NAMALWA (cell line): ENCODE measurements at regions not wholly inside any gene's neighbourhood (a gene's known extent, or its start where the extent isn't known, plus 50 kb on each side); places are given as distances from the start of the nearest gene placed in this dataset.
"Not testable (repeated sequence)": the region's sequence is repeated elsewhere in the genome, so short reads cannot be mapped to it uniquely, and the experiment has no call there.

Experiments
- DNase-seq: peaks from one replicate; pipeline ENCODE4 v3.0.0-alpha.2; 2015; ENCODE audit warnings: low spot score

DNA sequence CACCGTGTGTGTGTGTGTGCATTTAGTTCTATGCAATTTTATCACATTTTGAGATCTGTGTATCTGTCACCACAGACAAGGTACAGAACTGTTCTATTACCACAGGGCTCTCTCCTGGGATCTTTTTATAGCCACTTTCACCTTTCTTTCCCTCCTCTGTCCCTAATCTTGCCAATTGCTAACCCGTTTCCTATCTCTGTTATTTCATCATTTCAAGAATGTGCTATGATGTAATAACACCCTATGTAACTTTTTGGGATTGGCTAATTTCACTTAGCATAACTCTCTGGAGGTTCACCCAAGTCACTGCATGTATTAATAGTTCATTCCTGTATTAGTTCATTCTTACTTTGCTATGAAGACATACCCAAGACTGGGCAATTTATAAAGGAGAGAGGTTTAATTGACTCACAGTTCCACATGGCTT, 657.7 kb downstream of the QKI start:
- no peak for DNase-seq

DNA sequence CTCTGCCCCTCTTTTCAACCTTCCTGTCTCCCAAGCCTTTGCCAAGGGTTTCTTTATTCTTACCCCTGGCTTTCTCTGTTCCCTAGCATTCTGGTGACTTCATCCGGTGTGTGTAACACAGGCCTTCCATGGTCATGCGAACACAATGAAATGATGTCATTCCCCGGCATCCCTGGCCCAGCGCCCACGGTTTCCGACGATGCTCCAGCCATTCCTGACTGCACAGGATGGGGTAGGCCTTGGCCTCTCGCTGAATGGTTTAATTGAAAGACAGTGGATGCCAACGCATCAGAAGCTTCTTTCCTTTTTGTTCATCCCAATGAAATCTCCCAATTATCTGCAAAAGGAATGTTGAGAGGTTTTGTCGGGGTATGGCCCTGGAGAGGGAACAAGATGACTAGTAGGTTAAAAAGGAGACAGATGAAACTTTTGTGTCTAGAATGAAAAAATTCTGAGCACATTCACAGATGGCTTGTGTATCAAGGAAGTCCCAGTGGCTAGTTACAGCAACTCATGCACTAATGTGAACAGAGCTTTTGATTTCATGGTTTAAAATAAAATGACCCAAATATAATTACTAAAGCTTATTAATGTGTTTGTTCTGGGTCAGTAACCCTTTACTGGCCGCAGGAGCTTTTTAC, 655.0 kb downstream of the QKI start:
- no peak for DNase-seq

DNA sequence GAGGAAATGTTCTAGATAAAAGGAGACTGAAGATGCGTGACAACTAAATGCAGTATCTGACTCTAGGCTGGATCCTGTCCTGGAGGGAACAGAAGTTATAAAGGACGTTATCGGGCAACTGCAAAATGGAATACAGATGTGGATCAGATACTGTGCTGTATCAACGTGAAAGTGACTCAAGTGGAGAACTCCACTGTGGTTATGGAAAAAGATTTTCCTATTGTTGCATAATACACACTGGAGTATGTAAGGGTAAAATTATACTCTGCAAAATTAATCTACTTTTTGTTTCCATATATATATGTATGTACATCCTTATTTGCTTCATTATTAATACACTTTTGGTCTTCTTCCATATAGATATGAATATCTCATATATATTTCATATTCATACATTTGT, 654.0 kb downstream of the QKI start:
- DNase-seq: no peak

DNA sequence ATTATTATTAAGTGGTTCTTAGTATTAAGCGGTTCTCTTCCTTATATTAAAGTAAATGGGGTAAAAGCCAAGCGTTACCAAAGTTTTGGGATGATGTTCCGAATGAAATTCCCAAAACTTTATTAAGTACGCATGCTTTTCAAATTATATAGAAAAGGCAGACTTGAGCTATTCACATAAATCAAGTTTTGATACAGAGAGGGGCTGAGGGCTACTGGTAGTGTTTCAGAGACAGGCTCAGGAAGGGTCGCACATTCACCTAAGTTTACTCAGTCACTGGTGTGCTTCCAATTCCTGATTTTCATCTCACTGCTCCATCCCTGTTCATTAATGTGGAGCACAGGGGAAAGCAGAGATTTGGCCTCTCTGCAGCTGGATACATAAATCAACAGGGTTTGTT, 652.2 kb downstream of the QKI start:
- DNase-seq: no peak

DNA sequence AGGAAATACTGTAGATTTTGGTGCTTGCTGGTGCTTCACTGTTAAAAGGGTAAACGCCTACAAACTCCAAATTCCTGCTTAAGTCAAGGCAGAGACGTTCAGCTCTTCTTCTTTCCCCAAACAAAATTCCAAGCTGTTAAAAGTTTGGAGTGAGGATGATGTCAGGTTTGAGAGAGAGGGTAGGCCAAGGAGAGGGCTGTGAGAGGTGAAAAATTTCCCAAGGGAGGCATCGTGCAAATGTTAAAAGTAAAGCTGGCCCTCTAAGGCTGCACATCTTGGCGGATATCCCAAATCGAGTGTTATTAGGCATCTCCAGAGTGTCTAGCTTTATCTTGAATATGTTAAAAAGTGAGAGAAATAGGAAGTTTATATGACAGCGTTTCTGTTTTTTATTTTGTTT, 651.8 kb downstream of the QKI start:
- DNase-seq: no peak

DNA sequence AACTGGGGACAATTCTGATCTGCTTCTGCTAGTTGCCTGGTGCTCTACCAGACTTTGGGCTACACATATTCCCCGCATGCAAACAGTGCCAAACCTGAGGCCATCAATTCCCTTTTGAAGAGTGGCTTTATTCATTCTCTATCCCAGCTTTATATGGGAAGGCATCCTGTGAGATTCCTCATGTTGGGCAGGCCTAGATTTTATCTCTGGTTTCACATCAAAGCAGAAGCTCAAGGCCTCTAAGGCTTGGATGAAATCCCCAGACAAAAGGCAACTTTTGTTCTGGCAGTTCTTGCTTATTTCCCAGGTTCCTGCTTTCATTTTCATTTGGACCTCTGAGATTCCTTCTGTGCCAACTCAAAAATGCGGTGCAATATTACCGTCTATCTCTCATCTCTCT, 648.8 kb downstream of the QKI start:
- DNase-seq: no peak

DNA sequence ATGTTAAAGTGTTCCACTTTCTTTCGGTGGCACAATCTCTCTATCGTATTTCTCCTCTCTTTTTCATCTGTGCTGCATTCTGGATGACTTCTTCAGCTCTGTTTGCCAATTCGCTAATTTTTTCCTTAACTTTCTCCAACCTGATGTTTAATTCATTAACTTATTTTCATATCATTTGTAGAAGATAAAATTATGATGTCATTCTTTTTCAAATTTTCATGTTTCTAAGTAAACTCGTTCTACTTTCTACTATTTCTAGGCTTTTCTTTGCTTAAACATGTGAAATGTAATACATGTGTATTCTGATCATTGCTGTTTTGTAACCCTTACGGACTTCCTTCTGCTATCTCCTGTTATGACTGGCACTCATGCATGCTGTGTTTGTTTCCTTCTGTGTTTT, 648.4 kb downstream of the QKI start:
- no peak for DNase-seq

DNA sequence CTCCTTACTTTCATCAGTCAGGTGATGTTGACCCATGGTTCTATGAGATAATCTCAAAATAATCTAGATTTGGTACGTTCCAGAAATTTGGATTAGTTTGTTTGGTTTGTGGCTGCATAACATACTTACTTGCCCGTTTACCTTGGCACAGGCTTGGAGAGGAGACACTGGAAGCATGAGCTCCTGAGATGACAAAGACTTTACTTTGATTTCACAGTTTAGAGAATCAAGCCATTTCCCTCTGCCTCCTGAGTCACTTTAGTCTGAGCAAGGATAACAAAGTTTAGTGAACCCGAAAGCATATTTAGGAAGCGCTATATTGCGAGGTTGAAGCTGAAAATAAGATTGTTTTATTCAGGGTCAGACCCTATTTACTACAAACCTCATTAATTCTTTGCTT, 643.4 kb downstream of the QKI start:
- no peak for DNase-seq

DNA sequence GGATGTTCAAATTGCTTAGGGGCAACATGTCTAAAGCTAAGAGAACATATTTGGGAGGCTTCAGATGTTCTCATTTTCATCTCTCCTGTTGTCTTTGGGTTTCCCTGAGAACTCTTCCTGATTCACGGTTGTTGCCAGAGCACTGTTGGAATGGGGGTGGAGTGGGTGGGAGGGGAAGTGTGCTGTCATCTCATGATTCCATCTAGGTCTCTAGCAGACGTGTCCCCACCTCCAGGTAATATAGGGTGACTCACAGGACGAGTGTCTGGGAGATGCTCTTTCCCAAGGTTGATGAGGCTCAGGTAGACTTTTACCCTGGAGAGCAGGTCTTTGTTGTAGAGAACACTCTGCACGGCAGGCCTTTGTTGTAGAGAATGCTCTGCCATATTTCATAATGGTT, 636.9 kb downstream of the QKI start:
- no peak for DNase-seq

DNA sequence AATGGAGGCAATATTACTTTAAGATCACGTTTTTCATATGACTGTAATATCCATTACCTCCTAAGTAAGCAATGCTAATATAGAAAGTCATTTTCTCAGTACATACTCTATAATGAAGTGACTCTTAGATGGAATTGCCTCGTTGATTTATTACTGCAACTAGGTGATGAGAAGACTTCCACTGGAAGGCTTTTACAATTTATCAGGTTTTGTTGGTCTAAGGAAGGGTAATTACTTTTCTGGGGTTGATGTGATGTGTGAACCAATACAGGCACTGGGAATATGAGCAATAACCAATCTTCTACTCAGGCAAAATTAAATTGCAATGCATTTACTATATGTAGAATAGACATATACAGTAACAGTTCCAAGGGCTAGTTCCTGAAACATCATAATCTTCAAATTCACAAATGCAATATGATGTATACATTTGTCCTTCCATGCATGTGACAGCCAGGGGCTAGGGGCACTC, 635.0 kb downstream of the QKI start:
- no peak for DNase-seq

DNA sequence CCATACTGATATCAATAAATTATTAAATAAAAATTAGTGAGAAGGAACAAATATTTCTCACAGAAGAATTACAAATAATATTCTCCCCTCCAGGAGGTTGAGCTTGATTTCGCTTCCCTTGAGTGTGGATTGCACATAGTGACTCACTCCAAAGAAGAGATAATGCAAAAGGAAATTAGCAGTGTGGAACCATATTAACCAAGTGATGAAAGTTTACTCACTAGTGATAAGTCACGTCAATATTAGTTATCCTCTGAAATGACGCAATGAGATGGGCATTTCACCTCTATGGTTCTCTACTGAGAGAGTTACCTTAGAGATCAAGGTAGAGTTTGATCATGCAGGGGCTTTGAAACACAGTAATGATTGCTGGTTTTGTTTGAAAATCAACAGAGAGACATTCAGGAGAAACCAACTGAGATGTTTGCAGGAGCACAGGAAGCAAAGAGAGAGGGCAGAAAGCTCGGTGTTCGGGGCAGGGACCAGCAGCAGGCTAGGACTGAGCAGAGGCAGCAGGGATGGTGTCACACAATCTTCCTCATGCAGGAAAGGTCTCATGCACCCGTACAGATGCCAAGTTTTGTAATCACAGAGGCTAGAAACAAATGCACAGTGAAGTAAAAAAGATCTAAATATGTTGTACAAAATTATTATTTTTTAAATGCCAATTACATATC, 634.5 kb downstream of the QKI start:
- DNase-seq: no peak

DNA sequence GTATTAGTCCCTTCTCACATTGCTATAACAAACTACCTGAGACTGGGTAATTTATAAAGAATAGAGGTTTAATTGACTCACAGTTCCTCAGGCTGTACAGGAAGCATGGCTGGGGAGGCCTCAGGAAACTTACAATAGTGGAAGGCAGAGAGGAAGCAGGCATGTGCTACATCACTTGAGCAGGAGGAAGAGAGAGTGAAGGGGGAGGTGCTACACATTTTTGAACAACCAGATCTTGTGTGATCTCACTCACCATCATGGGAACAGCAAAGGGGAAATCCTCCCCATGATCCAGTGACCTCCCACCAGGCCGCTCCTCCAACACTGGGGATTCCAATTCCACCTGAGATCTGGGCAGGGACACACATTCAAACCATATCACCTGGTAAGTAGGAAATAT, 630.6 kb downstream of the QKI start:
- DNase-seq: no peak

DNA sequence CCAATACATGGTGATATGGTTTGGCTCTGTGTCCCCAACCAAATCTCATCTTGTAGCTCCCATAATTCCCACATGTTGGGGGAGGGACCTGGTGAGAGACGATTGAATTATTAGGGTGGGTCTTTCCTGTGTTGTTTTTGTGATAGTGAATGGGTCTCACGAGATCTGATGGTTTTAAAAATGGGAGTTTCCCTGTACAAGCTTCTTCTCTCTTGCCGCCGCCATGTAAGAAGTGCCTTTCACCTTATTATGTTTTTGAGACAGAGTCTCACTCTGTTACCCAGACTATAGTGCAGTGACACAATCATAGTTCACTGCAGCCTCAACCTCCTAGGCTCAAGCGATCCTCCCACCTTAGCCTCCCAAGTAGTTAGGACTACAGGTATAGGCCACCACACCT, 629.1 kb downstream of the QKI start:
- not testable (repeated sequence) for DNase-seq

DNA sequence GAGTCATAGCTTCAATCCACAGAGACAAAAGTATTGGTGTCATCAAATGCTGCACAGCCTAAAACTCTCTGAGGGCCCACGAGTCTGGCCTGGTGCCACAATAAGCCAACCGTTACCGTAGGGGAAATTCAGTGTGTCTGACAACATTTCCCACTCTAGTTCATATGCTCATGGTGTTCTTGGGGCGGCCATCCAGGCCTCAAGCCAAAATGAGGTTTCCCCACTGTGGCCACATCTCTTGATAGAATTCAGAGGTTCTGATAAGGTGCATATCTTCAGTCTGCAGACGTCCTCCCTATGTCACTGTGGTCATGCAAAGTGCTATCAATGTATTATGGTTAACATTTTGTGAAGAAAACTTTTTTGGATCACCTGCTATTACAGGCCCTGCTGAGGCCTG, 627.7 kb downstream of the QKI start:
- no peak for DNase-seq

DNA sequence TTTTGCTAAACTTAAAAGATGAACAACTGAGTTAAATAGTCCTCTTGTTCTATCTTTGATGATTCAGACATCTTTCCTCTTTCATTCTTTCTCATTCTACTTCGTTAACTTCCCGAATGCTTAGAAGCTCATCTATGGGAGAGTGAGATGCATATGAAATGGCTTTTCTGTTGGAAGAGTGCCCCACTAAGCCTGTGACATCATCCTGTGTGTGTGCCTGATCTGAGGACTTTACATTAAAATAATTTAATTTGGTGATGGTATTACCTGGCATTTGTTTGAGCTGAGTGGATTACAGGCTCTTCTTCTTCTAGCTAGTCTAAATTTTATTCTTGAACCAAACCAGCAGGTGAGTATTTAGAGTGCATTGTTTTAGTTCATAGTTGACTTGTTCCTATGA, 626.5 kb downstream of the QKI start:
- DNase-seq: no peak

DNA sequence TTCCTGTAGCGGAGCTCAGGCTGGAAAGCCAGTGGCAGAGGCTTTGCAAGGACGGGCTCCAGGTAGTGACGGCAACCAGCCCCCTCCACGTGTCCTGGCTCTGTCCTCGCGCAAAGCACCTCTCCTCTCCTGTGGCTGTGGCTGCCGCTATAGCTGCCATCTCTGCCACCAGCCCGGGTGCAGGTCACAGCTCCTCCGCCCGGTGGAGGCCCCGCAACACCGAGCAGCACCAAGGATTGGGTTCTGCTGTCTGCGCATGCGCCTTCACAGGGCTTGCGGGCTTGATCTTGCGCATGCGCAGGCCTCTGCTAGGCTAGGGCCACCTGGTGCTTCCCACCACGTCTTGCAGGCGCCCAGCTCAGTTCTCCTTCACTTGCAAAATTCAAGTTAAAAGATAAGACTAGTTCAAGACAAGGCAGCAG, 625.4 kb downstream of the QKI start:
- no peak for DNase-seq

DNA sequence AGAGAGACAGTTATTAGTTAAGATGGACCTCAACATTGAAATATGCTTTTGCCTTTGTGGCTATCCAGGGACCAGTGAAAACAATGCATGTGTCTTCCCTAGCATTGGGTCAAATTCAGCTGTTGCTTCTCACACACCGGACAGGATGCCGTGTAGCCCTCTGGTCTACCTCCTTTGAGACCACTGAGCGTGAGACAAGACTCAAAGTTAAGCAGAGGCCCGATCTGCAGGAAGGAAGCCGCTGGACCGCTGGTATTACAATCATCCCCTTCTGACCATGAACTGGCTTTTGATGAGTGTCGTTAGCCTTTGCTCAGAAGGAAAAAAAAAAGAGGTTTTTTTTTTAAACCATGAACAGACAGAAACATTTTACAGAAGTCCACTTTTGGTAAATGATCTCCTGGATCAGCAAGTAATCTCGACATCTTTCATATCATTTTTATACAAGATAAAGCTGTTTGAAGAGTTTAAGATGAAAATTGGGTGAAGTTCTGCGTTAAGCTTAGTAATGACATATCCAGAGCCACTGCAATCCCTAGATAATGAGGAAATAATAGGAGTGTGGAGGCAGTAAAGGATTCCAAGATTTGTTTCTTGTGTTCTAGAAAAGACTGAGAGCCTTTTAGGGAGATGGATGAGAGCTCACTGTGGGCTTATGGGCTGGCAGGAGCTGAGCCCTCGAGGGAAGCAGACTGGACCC, 622.8 kb downstream of the QKI start:
- DNase-seq: no peak

DNA sequence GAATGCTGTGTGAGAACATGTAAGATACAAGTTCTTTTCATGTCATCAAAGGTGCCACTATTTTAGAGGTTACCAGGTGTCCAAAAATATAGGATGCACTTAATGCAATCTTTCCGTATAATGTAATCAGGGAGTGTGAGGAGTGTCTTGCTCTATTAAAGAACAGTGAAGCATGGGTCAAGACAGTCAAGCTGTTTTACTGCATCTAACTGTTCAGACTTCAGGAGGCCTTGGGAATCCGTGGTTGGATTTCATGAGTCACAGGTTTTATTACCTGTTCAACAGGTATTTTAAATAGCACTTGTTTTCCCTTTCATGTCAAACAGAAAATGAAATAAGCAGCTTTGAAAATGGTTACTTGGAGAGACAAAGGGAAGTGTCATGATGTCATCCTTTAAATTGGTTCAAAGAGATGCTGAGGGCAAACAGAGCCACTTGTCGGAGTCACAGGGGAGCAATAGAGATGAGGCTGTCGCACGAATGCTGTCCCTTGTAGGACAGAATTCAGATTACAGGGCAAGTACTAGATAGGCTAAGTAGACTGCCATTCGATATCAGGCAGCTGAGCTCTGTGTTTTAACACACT, 621.5 kb downstream of the QKI start:
- no peak for DNase-seq

DNA sequence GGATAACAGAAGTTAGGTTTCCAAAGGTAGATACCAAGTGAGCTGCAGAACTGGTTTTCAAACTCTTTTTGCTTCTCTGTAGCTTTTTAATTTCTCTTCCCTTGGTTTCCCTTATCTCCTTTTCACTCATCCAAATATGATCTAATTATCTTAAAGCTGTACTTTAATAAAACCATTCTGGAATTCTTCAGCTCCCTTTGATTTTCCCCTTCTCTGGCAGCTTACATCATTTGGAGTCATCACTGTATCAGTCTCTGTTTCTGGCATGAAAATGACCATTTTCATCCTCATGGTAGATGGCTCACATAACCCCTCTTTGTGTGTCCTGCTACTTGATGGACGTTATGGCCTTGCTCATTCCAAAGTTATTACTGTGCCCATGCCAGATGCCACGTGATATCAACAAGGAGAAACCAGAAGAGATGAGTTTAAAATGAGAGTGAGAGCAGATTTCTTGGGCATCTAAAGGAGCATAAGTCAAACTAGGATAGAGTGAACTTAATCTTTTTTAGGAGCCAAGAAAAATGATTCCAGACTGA, 620.2 kb downstream of the QKI start:
- DNase-seq: no peak

DNA sequence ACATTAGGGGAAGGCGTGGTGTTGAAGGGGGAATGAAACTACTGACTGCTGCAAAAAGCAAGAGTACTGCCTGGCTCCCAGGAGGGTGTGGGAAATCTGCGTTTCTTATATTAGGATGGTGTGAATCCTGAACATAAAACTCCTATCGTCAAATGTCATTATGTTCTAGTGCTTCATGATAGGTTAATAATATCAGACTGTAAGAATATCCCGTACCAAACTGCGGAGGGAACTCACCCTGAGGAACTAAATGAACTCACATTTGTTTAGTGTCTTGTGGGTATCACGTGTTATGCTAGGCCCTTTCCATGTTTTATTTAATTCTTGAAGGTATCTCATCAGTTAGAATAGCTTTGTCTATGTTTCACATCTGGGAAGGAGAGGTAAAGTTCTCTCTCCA, 610.7 kb downstream of the QKI start:
- no peak for DNase-seq

DNA sequence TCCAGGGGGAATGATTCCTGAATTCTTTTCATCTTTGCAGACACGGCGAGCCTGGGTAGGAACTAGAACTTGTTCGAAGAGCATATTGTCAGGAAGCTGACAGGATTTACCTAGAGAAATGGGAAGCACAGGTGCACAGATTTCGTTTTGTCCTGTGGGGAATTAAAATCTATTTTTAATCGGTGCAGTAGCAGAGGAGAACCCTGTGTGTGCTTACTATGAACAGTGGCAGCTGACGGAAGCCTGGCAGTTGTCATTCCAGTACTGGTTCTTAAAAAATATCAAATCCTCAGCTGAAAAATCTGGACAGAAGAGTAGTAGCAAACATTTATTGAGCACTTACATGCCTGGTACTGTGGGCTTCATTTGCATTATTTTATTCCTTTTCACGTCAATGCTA, 609.0 kb downstream of the QKI start:
- no peak for DNase-seq

DNA sequence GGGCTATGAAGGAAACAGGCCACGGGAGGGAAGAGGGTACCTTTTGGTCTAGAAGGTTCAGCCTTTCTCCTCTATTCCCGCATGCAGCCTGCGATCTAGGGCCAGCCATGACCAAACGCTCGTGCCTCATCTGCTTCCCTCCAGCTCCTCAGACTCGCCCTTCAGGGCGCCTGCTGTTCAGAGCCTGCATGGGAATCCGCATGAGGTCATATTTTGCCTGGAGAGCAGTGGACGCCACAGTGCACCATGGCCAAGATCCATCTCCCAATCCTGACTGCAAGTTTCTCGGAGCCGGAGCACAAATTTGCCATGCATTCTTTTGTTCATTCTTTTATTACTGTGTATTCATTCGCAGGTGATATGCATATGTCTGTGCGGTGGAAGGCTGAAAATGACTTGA, 608.1 kb downstream of the QKI start:
- no peak for DNase-seq
